ENCODE measurements at regions not wholly inside any gene's neighbourhood (a gene's known extent, or its start where the extent isn't known, plus 50 kb on each side); places are given as distances from the start of the nearest gene placed in this dataset.
"Not testable (repeated sequence)": the region's sequence is repeated elsewhere in the genome, so short reads cannot be mapped to it uniquely, and the experiment has no call there.

DNA sequence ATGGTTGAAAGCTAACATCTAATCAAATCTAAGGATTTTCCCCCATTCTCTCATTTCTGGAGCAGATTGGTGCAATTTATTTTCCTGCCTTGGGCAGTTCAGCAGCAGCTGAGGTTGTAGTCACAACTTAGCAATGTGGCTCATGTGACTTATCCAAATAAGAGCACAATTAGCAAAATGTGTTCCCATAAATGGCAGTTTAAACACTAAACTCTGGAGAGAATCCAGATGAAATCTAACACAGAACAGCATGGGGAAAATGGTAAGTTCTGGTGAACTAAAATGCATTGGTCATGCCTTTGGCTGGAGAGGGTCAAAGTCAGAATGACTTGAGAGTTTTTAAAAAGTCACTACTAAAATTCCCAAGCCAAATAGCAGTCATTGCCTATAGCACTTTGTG lies 422.6 kb upstream of the DIPK2B start:
- no peaks in the 10 kb centered on the region for H3K36me3 Mint-ChIP-seq (ENCODE audit: low read depth)
- H3K4me3 Mint-ChIP-seq, result no peak overlapping the region
- no peaks in the 10 kb centered on the region for H3K27me3 Mint-ChIP-seq (ENCODE audit: low read depth, poor library complexity)
- no peak overlapping the region for H3K27ac Mint-ChIP-seq
- TF ChIP-seq, protein P1, sequence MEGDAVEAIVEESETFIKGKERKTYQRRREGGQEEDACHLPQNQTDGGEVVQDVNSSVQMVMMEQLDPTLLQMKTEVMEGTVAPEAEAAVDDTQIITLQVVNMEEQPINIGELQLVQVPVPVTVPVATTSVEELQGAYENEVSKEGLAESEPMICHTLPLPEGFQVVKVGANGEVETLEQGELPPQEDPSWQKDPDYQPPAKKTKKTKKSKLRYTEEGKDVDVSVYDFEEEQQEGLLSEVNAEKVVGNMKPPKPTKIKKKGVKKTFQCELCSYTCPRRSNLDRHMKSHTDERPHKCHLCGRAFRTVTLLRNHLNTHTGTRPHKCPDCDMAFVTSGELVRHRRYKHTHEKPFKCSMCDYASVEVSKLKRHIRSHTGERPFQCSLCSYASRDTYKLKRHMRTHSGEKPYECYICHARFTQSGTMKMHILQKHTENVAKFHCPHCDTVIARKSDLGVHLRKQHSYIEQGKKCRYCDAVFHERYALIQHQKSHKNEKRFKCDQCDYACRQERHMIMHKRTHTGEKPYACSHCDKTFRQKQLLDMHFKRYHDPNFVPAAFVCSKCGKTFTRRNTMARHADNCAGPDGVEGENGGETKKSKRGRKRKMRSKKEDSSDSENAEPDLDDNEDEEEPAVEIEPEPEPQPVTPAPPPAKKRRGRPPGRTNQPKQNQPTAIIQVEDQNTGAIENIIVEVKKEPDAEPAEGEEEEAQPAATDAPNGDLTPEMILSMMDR (IDR thresholded peaks at IDR 0.05), result no peak
- H3K9me3 Mint-ChIP-seq, result peaks cover 43% of the 10 kb centered on the region
- no peaks in the 10 kb centered on the region for H3K4me1 Mint-ChIP-seq
- DNase-seq, result no peak

DNA sequence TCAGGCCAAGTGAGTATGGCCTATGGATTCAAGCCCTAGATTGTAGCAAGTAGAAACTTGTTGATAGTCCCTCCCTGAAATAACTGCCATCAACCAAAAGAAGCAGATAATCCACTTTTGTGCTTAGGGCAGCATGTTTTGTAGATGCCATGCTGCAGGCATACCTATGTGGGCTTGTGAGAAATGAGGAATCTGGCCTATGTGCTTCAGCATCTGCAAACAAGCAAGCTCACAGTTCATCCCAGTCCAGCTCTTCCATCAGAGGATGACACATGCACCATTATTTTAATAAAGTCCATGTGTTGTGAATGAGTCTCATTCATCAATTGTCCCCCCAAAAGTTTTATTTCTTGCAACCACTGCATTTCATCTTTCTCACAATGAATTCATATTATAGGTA lies 421.9 kb upstream of the DIPK2B start:
- TF ChIP-seq, protein P1 (IDR thresholded peaks at IDR 0.05), result no peak
- H3K27ac Mint-ChIP-seq, result no peak overlapping the region
- H3K36me3 Mint-ChIP-seq (ENCODE audit: low read depth), result no peaks in the 10 kb centered on the region
- peaks cover 39% of the 10 kb centered on the region for H3K9me3 Mint-ChIP-seq
- no peak overlapping the region for H3K4me3 Mint-ChIP-seq
- no peaks in the 10 kb centered on the region for H3K4me1 Mint-ChIP-seq
- no peaks in the 10 kb centered on the region for H3K27me3 Mint-ChIP-seq (ENCODE audit: low read depth, poor library complexity)
- no peak for DNase-seq

DNA sequence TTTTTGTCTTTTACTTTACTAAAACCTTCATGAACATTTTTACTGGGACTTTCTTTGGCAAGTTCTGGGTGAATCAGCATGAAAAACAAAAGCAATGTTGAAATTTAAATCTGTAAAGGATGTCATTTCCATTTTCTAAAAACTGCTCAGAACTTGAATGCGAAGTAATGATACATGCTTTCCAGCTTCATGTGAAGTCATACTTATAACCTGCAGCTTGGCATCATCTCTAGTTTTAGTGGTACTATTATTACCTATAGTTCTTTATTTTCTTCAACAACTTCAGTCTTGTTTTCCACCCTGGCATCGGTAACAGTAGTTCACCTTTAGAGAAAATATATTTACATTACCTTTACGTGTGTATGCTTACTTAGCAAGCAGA lies 421.4 kb upstream of the DIPK2B start:
- H3K36me3 Mint-ChIP-seq (ENCODE audit: low read depth), result no peaks in the 10 kb centered on the region
- peaks cover 38% of the 10 kb centered on the region for H3K9me3 Mint-ChIP-seq
- no peak overlapping the region for H3K27ac Mint-ChIP-seq
- no peaks in the 10 kb centered on the region for H3K27me3 Mint-ChIP-seq (ENCODE audit: low read depth, poor library complexity)
- TF ChIP-seq, protein P1 (IDR thresholded peaks at IDR 0.05), result no peak
- H3K4me1 Mint-ChIP-seq, result no peaks in the 10 kb centered on the region
- DNase-seq, result no peak
- no peak overlapping the region for H3K4me3 Mint-ChIP-seq

DNA sequence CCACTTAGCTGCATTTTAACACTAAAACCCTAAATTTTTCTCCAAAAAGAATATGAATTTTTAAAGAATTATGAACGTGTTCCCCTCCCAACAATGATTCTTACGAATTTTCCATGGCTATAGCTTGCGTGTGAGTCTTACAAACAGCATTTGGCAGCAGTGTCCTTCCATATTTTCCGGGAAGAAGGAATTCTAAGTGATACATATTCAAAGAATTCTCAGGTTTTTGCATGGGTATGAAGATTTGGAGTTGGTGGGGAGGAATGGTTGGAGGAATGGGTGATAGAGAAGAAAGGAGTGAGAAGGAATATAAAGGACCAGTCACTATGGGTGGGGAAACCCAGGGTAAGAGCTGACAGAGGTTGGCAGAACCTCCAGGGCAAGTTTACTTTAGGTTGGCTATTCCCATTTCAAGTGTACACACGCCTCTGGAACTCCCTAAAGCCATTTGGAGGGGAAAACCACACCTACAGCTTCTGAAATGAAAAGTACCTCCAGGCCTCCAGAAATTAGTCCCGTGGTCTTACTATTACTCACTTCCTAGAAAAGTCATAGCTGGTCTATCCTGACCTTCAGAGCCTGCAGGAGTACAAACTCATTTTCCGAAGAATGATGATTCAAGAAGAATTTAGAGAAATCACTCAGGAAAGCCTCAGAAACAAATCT lies 420.8 kb upstream of the DIPK2B start:
- TF ChIP-seq, protein P1 (IDR thresholded peaks at IDR 0.05), result no peak
- H3K9me3 Mint-ChIP-seq, result peaks cover 33% of the 10 kb centered on the region
- H3K27me3 Mint-ChIP-seq (ENCODE audit: low read depth, poor library complexity), result no peaks in the 10 kb centered on the region
- no peak for DNase-seq
- no peaks in the 10 kb centered on the region for H3K36me3 Mint-ChIP-seq (ENCODE audit: low read depth)
- no peak overlapping the region for H3K4me3 Mint-ChIP-seq
- H3K27ac Mint-ChIP-seq, result no peak overlapping the region
- H3K4me1 Mint-ChIP-seq, result no peaks in the 10 kb centered on the region

DNA sequence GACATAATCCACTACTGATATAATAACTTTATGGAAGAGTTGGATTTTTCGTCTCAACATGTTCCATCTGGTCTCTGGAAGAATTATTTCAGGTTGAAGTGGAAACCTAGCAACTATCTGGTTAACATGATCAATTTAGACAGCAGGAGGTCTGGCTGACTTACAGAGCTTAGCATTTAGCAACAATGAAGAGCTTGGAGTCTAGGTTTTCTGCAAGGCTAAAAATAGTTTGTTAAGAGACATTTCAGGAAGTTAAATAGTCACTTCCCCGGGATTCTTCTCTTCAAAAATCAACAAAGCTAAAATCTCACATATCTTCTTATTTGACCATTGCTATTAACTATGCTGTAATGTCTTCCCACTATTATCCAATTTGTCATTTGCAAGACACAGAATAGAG lies 418.6 kb upstream of the DIPK2B start:
- Mint-ChIP-seq H3K4me1 (no peaks in the 10 kb centered on the region), H3K36me3 (ENCODE audit: low read depth) (no peaks in the 10 kb centered on the region), H3K4me3 (no peak overlapping the region), H3K9me3 (peaks cover 18% of the 10 kb centered on the region), H3K27me3 (ENCODE audit: low read depth, poor library complexity) (no peaks in the 10 kb centered on the region), H3K27ac (no peak overlapping the region)
- DNase-seq, result no peak
- TF ChIP-seq, protein P1 (IDR thresholded peaks at IDR 0.05), result no peak

DNA sequence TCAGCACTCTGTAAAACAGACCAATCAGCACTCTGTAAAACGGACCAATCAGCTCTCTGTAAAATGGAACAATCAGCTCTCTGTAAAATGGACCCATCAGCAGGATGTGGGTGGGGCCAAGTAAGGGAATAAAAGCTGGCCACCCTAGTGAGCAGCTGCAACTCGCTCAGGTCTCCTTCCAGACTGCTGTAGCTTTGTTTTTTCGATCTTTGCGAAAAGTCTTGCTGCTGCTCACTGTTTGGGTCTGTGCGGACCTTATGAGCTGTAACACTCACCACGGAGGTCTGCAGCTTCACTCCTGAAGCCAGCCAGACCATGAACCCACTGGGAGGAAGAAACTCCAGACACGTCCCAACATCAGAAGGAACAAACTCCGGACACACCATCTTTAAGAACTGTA lies 414.9 kb upstream of the DIPK2B start:
- H3K9me3 Mint-ChIP-seq, result peaks cover 44% of the 10 kb centered on the region
- not testable (repeated sequence) for H3K4me3 Mint-ChIP-seq; H3K27me3 Mint-ChIP-seq (ENCODE audit: low read depth, poor library complexity); H3K27ac Mint-ChIP-seq; H3K36me3 Mint-ChIP-seq (ENCODE audit: low read depth); DNase-seq; H3K4me1 Mint-ChIP-seq
